ENCODE measurements at regions not wholly inside any gene's neighbourhood (a gene's known extent, or its start where the extent isn't known, plus 50 kb on each side); places are given as distances from the start of the nearest gene placed in this dataset.

DNA sequence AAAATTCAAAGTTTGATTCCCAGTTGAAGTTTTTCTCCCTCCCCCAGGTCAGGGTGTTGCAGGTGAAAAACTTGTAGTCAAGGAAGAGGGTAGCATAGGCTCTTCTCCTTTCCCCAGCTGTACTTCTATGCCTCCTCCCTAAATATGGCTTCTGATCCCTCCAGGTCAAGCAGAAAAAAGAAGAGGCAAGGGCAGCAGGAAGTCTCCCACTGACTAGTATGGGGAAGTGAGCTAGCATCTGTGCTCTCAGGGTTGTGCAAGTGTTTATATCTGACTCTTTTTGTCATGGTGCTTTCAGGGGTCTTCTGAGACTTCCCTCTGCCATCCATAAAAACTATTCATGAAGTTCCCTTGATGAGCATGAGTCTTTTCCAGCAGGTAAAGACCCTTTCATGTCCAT is 76.0 kb downstream of the ATPSCKMT start:
- ATAC-seq = no peak
- no peak for DNase-seq
- H3K9me3 Mint-ChIP-seq = no peaks in the 10 kb centered on the region
- no peak overlapping the region for H3K4me3 Mint-ChIP-seq
- H3K27ac Mint-ChIP-seq = no peak overlapping the region
- no peaks in the 10 kb centered on the region for H3K4me1 Mint-ChIP-seq
- no peaks in the 10 kb centered on the region for H3K27me3 Mint-ChIP-seq
- H3K36me3 Mint-ChIP-seq (ENCODE audit: low read depth) = peaks cover 4% of the 10 kb centered on the region

DNA sequence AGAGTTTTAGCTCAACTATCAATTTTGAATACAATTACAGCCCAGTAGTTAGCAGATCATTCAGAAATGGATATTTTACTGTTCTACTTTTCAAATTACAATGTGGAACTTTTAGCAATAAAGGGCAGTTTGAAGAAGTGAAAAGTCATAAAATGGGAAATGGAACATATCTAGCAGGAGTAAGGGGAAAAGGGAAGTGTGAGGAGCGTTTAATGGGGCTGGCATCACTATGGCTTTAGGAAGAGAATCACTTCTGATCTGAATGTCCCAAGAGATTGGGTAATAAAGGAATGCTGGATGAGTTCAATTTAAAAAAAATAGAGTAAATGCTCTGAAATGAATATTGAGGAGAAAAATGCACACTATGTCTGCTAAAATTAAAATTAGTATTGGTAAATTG is 77.4 kb downstream of the ATPSCKMT start:
- Mint-ChIP-seq H3K27ac (no peak overlapping the region), H3K9me3 (no peaks in the 10 kb centered on the region), H3K27me3 (no peaks in the 10 kb centered on the region), H3K36me3 (ENCODE audit: low read depth) (peaks cover 4% of the 10 kb centered on the region), H3K4me1 (no peaks in the 10 kb centered on the region), H3K4me3 (no peak overlapping the region)
- DNase-seq (no peak), ATAC-seq (no peak)

DNA sequence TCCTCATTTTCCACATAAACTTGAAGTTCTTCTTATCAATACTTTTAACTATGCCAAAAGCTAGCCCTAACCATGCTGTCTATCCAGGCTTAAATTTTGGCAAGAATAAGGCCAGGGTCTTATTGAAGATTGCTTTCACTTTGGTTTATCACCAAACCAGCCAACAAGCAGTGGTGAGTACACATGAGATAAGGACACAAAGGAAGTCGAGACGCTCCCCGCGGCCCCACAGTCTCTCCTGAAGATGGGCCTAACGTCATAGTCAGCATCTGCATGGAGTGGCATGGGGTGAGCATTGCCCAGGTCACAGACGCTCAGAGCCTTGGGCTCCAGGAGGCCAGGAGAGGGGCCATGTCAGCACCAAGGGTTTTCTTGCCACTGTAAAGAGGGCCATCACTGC is 80.3 kb downstream of the ATPSCKMT start:
- Mint-ChIP-seq H3K9me3 (peaks cover 11% of the 10 kb centered on the region), H3K4me1 (no peaks in the 10 kb centered on the region), H3K36me3 (ENCODE audit: low read depth) (peaks cover 4% of the 10 kb centered on the region), H3K27me3 (no peaks in the 10 kb centered on the region), H3K4me3 (no peak overlapping the region), H3K27ac (no peak overlapping the region)
- no peak for DNase-seq
- no peak for ATAC-seq

DNA sequence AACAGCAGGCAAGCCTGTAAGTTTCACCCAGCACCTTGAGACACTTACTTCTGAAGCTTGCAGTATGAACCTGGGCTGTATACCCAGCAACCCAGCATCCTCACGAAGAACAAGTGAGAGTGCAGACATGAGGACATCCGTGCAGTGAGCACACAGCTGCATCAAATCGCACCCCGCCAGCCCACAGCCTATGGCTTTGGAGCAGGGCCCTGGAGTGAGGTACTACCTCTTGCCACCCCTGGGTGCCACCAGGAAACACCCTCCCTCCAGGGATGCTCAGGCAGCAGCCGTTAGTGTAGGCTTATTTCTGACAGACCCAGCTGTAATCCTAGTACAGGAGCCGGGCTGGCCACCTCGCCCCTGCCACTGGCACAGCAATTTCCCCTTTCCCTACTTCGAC is 81.4 kb downstream of the ATPSCKMT start:
- Mint-ChIP-seq H3K9me3 (peaks cover 14% of the 10 kb centered on the region), H3K4me1 (no peaks in the 10 kb centered on the region), H3K27me3 (no peaks in the 10 kb centered on the region), H3K27ac (no peak overlapping the region), H3K4me3 (no peak overlapping the region), H3K36me3 (ENCODE audit: low read depth) (peaks cover 4% of the 10 kb centered on the region)
- ATAC-seq = no peak
- DNase-seq = no peak

DNA sequence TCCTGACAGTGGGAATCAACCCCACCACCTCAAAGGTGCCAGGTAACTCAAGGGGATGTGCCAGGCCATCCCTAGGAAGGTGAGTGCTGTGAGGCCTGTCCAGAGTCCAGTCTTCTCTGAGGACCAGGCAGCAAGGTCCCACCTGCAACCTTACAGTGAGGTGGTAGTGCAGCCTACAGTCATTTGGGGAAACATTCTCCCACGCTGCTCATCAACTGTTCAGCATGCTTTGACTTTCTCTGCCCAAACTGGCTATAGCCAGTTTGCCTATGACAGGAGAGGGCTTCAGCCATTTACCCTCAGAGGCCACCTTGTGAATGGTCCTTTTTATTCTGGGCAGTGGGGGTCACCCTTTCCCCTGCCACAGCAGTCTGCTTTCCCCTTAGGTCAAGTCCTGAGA is 81.9 kb downstream of the ATPSCKMT start:
- no peak overlapping the region for H3K4me3 Mint-ChIP-seq

DNA sequence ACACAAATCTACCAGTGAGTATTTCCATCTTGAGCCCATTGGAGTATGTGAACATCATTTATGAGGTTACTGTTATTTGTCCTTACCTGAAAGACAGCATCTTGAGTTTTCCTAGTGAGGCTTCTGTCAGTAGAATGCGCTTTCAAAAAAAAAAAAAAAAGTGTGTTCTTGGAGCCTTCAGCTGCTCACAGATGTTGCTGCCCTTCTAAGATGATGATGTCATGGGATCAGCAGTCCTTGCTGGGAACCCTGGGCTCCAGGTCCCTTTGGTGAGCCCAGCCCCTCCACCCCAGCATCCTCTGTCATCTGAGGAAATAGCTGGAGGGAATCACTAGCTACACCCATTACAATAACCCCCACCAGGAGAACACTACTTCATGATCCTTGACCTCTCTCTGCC is 83.3 kb downstream of the ATPSCKMT start:
- H3K4me1 Mint-ChIP-seq = no peaks in the 10 kb centered on the region
- H3K4me3 Mint-ChIP-seq = no peak overlapping the region
- H3K9me3 Mint-ChIP-seq = peaks cover 14% of the 10 kb centered on the region
- no peak for ATAC-seq
- H3K27me3 Mint-ChIP-seq = peaks cover 2% of the 10 kb centered on the region
- no peak overlapping the region for H3K27ac Mint-ChIP-seq
- no peak for DNase-seq
- H3K36me3 Mint-ChIP-seq (ENCODE audit: low read depth) = peaks cover 4% of the 10 kb centered on the region

More for the DNA sequence above, 81.9 kb downstream of the ATPSCKMT start:
- DNase-seq (no peak), ATAC-seq (peak; percentile 28)
- Mint-ChIP-seq H3K36me3 (ENCODE audit: low read depth) (peaks cover 4% of the 10 kb centered on the region), H3K9me3 (peaks cover 14% of the 10 kb centered on the region), H3K4me1 (no peaks in the 10 kb centered on the region), H3K27me3 (no peaks in the 10 kb centered on the region), H3K27ac (no peak overlapping the region)

DNA sequence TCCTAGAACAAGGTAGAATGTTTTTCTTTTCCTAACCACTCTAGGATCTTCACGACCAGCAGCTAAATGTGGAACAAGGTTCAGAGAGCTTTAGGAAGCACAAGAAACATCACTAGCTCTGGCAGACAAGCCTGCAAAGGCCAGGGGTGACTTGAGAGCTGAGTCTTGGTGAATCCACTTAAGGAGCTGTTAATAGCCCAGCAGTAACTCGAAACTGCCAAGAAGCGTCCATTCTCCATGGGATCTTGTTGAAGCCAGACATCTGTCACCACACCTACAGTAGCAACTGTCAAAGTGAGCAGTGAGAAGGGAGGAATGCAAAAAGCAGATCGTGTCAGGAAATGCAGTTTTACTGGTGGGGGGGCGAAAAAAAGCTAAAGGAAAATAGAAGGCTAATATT is 87.2 kb downstream of the ATPSCKMT start:
- ATAC-seq (no peak), DNase-seq (no peak)
- H3K36me3 Mint-ChIP-seq (ENCODE audit: low read depth) = no peaks in the 10 kb centered on the region
- no peak overlapping the region for H3K27ac Mint-ChIP-seq
- no peaks in the 10 kb centered on the region for H3K4me1 Mint-ChIP-seq
- H3K27me3 Mint-ChIP-seq = peaks cover 5% of the 10 kb centered on the region
- H3K9me3 Mint-ChIP-seq = peaks cover 14% of the 10 kb centered on the region
- no peak overlapping the region for H3K4me3 Mint-ChIP-seq

DNA sequence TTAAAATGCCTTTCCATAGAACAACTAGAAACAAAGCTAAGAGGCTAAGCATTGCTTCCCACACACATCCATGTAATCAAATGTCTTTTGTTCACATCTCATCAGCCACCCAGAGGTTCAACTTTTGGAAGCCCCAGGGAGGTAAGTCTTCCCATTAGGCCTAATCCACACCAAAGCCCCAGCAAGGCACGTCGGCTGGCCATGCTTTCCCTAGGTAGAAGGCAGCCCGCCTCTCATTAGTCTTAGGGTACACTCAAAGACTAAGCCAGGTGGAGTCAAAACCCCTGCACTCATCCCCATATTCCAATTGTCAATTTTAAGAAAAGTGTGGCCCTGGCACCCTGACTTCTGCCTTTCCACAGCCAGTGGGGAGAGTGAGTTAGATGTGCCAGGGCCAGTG is 87.9 kb downstream of the ATPSCKMT start:
- H3K27me3 Mint-ChIP-seq = peaks cover 5% of the 10 kb centered on the region
- no peaks in the 10 kb centered on the region for H3K4me1 Mint-ChIP-seq
- H3K4me3 Mint-ChIP-seq = no peak overlapping the region
- peaks cover 14% of the 10 kb centered on the region for H3K9me3 Mint-ChIP-seq
- no peak overlapping the region for H3K27ac Mint-ChIP-seq
- ATAC-seq (no peak), DNase-seq (no peak)
- no peaks in the 10 kb centered on the region for H3K36me3 Mint-ChIP-seq (ENCODE audit: low read depth)

DNA sequence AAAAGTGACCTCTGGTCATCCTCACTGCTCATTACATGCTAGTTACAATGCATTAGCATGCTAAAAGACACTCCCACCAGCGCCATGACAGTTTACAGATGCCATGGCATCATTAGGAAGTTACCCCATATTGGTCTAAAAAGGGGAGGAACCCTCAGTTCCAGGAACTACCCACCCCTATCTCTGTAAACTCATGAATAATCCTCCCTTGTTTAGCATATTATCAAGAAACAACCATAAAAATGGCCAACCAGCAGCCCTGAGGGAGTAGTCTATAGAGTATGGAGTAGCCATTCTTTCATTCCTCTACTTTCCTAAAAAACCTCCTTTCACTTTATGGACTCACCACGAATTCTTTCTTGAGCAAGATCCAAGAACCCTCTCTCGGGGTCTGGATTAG is 89.4 kb downstream of the ATPSCKMT start:
- Mint-ChIP-seq H3K27me3 (peaks cover 5% of the 10 kb centered on the region), H3K4me3 (no peak overlapping the region), H3K9me3 (peaks cover 3% of the 10 kb centered on the region), H3K4me1 (no peaks in the 10 kb centered on the region), H3K36me3 (ENCODE audit: low read depth) (no peaks in the 10 kb centered on the region), H3K27ac (no peak overlapping the region)
- ATAC-seq (no peak), DNase-seq (no peak)

DNA sequence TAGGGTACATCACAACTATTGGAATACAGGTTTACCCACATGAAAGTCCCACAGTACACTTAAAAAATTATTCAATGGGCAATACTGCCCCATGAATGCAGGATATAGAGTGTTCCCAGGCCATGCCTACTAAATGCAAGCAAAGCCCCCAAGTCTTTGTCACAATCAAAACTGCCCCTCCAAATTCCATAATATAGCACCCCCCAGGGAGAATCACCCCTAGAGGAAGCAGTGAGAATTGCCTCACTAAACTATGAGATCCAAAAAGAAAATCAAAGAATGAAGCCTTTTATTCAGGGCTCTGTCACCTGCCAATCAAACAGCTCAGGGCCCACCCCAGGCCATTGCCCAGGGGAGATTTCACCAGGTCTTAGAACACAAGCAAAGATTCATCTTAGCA is 90.8 kb downstream of the ATPSCKMT start:
- ATAC-seq (no peak), DNase-seq (no peak)
- no peak overlapping the region for H3K4me3 Mint-ChIP-seq
- H3K36me3 Mint-ChIP-seq (ENCODE audit: low read depth) = no peaks in the 10 kb centered on the region
- peaks cover 5% of the 10 kb centered on the region for H3K27me3 Mint-ChIP-seq
- no peaks in the 10 kb centered on the region for H3K9me3 Mint-ChIP-seq
- no peaks in the 10 kb centered on the region for H3K4me1 Mint-ChIP-seq
- H3K27ac Mint-ChIP-seq = no peak overlapping the region

DNA sequence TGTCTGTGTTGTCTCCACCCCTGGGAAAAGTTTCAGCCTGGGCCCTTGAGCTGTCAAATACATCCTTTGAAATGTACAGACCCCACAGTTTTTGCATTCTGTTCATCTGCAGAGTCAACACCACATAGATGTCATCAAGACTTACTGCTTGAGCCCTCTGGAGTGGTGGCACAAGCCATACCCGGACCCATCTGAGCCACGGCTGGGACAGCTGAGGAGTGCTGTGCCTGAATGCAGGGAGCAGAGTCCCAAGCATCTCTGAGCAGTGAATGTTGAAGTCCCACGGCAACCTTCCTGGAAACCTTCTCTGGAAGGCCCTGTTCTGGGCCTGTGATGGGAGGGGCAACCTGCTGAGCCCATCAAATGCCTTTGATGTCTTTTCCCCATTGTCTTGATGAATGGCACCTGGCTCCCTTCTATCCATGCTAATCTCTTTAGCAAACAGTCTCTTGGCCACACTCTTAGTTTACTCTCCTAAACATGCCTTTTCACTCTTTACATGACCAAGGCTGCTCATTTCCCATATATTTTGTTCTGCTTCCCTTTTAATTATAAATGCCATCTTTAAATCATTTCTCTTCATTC is 92.5 kb downstream of the ATPSCKMT start:
- no peak overlapping the region for H3K27ac Mint-ChIP-seq
- ATAC-seq = no peak
- H3K4me3 Mint-ChIP-seq = no peak overlapping the region
- no peak for DNase-seq
- no peaks in the 10 kb centered on the region for H3K36me3 Mint-ChIP-seq (ENCODE audit: low read depth)
- H3K9me3 Mint-ChIP-seq = no peaks in the 10 kb centered on the region
- H3K27me3 Mint-ChIP-seq = peaks cover 5% of the 10 kb centered on the region
- no peaks in the 10 kb centered on the region for H3K4me1 Mint-ChIP-seq

DNA sequence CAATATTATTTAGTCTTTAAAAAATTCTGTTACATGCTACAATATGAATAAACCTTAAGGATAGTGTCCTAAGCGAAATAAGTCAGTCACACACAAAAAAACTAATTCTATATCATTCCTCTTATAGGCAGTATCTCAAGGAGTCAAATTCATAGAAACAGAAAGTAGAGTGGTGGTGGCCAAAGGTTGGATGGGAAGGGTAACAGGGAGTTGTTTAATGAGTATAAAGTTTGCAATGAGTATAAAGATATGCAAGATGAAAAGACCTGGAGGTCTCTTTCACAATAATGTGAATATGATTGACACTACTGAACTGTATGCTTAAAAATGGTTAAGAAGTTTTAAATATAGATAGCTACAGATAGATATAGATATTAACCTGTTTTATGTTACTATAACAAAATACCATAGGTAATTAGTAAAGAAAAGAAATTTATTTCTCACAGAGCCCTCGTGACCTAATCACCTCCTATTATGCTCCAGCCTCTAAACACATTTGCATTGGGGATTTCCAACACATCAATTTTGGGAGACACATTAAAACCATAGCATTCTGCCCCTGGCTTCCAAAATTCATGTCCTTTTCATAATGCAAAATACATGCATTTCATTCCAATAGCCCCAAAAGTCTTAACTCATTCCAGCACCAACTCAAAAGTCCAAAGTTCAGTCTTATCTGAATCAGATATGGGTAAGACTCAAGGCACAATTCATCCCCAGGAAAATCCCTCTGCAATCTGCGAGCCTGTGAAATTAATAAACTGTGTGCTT is 93.6 kb downstream of the ATPSCKMT start:
- ATAC-seq (no peak), DNase-seq (no peak)
- no peak overlapping the region for H3K4me3 Mint-ChIP-seq
- peaks cover 2% of the 10 kb centered on the region for H3K27me3 Mint-ChIP-seq
- H3K9me3 Mint-ChIP-seq = no peaks in the 10 kb centered on the region
- no peaks in the 10 kb centered on the region for H3K36me3 Mint-ChIP-seq (ENCODE audit: low read depth)
- H3K4me1 Mint-ChIP-seq = no peaks in the 10 kb centered on the region
- no peak overlapping the region for H3K27ac Mint-ChIP-seq

DNA sequence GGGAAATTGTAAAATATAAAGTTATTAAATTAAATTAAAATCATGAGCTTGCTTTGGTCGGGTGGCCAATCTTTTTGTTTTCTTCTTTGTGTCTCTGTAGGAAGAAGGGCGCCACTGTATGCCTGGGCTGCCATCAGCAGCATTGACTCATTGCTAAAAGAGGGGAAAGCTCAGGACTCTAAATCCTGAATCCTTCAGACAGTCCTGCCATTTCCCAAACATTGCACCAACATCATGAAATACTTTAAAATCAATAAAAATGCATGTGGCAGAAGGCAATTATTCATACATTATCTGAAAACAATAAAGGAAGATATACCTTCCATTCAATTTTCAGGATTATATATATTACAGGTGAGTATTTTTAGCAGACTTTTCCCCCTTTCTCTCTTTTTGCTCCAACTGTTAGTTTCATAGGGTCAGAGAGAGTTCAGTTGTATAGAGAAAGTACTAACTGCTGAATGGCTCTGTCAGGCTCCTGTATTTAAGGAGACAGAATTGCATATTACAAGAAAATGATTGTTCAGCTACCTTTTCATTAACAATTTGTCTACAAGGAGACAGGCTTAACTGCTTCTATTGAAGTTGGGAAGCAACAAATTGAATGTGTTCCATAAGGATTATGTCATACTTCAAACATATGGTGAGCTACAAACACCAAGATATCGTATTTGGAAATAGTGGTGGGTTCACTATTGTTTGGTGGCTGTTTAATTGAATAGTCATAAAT is 95.7 kb downstream of the ATPSCKMT start:
- no peak overlapping the region for H3K4me3 Mint-ChIP-seq
- no peaks in the 10 kb centered on the region for H3K27me3 Mint-ChIP-seq
- H3K4me1 Mint-ChIP-seq = no peaks in the 10 kb centered on the region
- no peak for ATAC-seq
- no peak overlapping the region for H3K27ac Mint-ChIP-seq
- H3K36me3 Mint-ChIP-seq (ENCODE audit: low read depth) = no peaks in the 10 kb centered on the region
- H3K9me3 Mint-ChIP-seq = no peaks in the 10 kb centered on the region
- no peak for DNase-seq

DNA sequence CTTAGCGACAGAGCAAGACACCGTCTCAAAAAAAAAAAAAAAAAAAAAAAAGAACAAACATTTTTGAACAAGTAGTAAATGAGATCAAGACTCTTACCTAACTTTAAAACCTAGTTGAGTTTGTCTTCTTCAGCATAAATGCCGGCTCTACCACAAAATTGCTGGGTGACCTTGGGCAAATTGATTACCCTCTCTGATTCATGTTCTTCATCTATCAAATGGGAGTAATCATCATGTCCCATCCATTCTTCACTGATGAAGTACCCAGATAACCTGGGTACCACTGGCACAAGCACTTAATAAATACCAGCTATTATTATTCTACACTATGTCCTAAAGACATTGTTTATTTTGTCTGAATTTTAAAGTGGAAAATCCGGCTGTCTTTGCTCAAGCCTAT is 96.3 kb downstream of the ATPSCKMT start:
- H3K9me3 Mint-ChIP-seq = no peaks in the 10 kb centered on the region
- no peaks in the 10 kb centered on the region for H3K27me3 Mint-ChIP-seq
- no peaks in the 10 kb centered on the region for H3K36me3 Mint-ChIP-seq (ENCODE audit: low read depth)
- no peak overlapping the region for H3K27ac Mint-ChIP-seq
- H3K4me1 Mint-ChIP-seq = no peaks in the 10 kb centered on the region
- H3K4me3 Mint-ChIP-seq = no peak overlapping the region
- ATAC-seq = no peak
- DNase-seq = no peak

DNA sequence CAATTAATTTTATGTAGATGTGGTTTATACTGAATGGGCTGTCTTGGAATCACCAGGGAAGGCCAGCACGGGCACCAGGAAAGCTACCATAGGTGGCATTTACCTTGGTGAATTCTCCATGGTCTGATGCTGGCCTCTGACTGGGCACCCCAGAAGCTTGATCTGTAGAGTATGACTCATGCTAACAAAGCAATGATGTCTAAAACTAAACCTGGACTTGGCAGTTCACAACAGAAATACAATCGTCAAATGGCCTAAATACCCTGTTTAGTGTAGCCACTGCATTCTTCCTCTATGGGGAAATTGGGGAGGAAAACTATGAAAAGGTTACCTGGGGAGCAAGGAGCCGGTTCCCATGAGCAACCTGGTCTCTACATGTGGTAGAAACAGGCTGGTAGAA is 98.0 kb downstream of the ATPSCKMT start:
- ATAC-seq (no peak), DNase-seq (no peak)
- H3K36me3 Mint-ChIP-seq (ENCODE audit: low read depth) = no peaks in the 10 kb centered on the region
- no peak overlapping the region for H3K27ac Mint-ChIP-seq
- no peaks in the 10 kb centered on the region for H3K9me3 Mint-ChIP-seq
- H3K27me3 Mint-ChIP-seq = no peaks in the 10 kb centered on the region
- no peak overlapping the region for H3K4me3 Mint-ChIP-seq
- H3K4me1 Mint-ChIP-seq = no peaks in the 10 kb centered on the region

Data from activated naive CD8-positive, alpha-beta T cell treated with anti-CD3 and anti-CD28 coated beads, Interleukin-2, amount 50 U/mL, for 24 hours (primary cell).